Right lobe of liver (tissue), 6 donors: ENCODE measurements at regions not wholly inside any gene's neighbourhood (a gene's known extent, or its start where the extent isn't known, plus 50 kb on each side); places are given as distances from the start of the nearest gene placed in this dataset.
A peak's percentile ranks its signal among the peaks of the same experiment; 100 is the strongest.

ENCODE experiments used
- ATAC-seq, 4 donors: fragments of 200-7000 bp; cut with Tn5 transposase; one replicate each; pipeline ENCODE4 v1.9.1; 2020; ENCODE audit warnings: mild to moderate bottlenecking in 4 of 4, moderate library complexity in 4 of 4
- DNase-seq, 3 donors: peaks; one replicate each; pipeline ENCODE4 v3.0.0-alpha.2; 2020
- H3K27ac ChIP-seq, 3 donors: fragments of 200-600 bp; one replicate each; pipeline ENCODE4 v1.8.0; 2022
- H3K27me3 ChIP-seq, 2 donors: fragments of 200-600 bp; one replicate each; pipeline ENCODE4 v1.8.0; 2022
- H3K36me3 ChIP-seq, 4 donors: fragments of 200-600 bp; sonication (generic) in 1 of 4; one replicate each; pipeline versions ENCODE4 v1.5.1 to v1.8.0; 2017 to 2022; ENCODE audit warnings: control low read depth in 1 of 4
- H3K4me1 ChIP-seq, 4 donors: fragments of 200-600 bp; sonication (generic) in 1 of 4; one replicate each; pipeline versions ENCODE4 v1.5.1 to v1.8.0; 2017 to 2022; ENCODE audit warnings: control low read depth in 1 of 4
- H3K4me3 ChIP-seq, 3 donors: fragments of 200-600 bp; one replicate each; pipeline ENCODE4 v1.8.0; 2022
- H3K9me3 ChIP-seq, 4 donors: fragments of 200-600 bp; sonication (generic) in 1 of 4; one replicate each; pipeline versions ENCODE4 v1.5.1 to v1.8.0; 2017 to 2022; ENCODE audit warnings: control low read depth in 1 of 4
- POLR2A ChIP-seq: fragments of 450-650 bp; IDR thresholded peaks from one replicate; pipeline ENCODE4 v1.6.1; 2017; ENCODE audit warnings: antibody characterized with exemption, mild to moderate bottlenecking
- WGBS: methylation state at CpG from one replicate; pipeline ENCODE4 v1.1.6; 2018; ENCODE audit warnings: low coverage, low lambda C conversion rate; ENCODE audit not compliant: insufficient coverage; ENCODE audit errors: missing lambda C conversion rate; 5-methylcytosine and 5-hydroxymethylcytosine counted together
- intact Hi-C, 2 donors: fragments of 100-400 bp; cut with DNase I; formaldehyde crosslinking; loops; one replicate each; pipeline versions ENCODE4 v1.11.2 to v1.14.1; 2022
- TF ChIP-seq, protein P1 (sequence below), 4 donors: fragments of 200-600 bp in 3 of 4; fragments of 450-650 bp in 1 of 4; IDR thresholded peaks; one replicate each; pipeline versions ENCODE4 v1.5.1 to v1.8.0; 2016 to 2022; ENCODE audit warnings: antibody characterized with exemption in 4 of 4, mild to moderate bottlenecking in 2 of 4
- donor health status: DM: no; HTN: yes; CAD: no.
- donor health status: DM: no; HTN: no; CAD: no.
- donor health status: DM: no; HTN: no; CAD: no.
- donor health status: DM: no; HTN: yes; CAD: no.
- donor health status: DM: no; HTN: yes; CAD: no.

DNA sequence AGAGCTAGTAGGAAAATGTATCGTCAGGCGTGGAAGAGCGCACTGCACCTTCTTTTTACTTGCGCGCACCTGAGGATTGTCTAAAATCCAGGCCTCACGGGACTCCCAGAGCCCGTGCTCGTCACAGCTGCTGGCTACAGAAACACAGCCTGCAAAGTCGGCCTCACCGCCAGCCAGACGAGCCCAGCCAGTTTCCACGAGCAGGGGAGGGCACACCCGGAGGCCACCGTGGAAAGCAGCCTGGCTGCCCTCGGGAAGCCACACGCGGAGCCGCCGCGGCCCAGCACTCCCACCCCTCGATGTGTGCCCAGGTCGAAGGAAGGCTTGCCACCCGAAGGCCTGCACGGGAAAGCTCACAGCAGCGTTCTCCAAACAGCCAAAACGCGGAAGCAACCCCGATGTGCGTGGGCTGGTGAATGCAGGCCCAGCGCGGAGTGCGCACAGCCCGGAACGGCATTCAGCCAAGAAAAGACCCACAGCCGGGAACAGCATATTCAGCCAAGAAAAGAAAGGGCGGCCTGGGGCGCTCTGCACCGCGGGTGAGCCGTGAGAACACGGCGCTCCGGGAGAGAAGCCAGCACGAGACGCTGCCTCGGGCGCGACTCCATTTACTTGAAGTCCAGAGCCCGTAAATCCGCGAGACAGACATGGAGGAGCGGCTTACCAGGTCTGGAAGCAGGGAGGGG, 53.9 kb upstream of the SALL3 start:
- DNase-seq (peak in 1 of 3 donors; percentile 37), ATAC-seq (no peak)
- intact Hi-C loops = no loop called here
- Histone ChIP-seq H3K27ac (no peak overlapping the region), H3K4me3 (no peak overlapping the region), H3K4me1 (no peaks in the 10 kb centered on the region), H3K27me3 (no peaks in the 10 kb centered on the region), H3K36me3 (no peaks in the 10 kb centered on the region), H3K9me3 (no peaks in the 10 kb centered on the region)
- 89% methylated on average over 29 of the region's 52 CpGs for WGBS
- TF ChIP-seq, protein P1, sequence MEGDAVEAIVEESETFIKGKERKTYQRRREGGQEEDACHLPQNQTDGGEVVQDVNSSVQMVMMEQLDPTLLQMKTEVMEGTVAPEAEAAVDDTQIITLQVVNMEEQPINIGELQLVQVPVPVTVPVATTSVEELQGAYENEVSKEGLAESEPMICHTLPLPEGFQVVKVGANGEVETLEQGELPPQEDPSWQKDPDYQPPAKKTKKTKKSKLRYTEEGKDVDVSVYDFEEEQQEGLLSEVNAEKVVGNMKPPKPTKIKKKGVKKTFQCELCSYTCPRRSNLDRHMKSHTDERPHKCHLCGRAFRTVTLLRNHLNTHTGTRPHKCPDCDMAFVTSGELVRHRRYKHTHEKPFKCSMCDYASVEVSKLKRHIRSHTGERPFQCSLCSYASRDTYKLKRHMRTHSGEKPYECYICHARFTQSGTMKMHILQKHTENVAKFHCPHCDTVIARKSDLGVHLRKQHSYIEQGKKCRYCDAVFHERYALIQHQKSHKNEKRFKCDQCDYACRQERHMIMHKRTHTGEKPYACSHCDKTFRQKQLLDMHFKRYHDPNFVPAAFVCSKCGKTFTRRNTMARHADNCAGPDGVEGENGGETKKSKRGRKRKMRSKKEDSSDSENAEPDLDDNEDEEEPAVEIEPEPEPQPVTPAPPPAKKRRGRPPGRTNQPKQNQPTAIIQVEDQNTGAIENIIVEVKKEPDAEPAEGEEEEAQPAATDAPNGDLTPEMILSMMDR (IDR thresholded peaks at IDR 0.05) = no peak
- no peak for TF ChIP-seq POLR2A

DNA sequence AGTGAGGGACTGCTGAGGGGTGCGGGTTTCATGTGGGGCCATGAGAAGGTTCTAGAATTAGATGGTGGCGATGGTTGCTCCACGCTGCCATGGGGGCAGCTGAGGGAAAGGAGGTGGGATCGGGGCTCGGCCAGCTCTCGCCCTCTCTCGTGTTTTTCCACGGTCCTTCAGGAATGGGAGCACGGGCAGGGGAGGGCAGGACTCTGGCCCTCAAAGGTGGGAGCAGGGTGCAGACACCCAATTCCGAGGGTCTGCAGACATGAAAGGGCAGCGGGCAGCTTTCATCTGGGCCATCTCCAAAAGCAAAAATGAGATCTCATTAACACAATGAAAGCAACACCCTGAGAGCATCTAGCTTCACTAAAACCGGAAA, 53.4 kb upstream of the SALL3 start:
- Histone ChIP-seq H3K27ac (no peak overlapping the region), H3K27me3 (no peaks in the 10 kb centered on the region), H3K4me3 (no peak overlapping the region), H3K9me3 (no peaks in the 10 kb centered on the region), H3K4me1 (no peaks in the 10 kb centered on the region), H3K36me3 (no peaks in the 10 kb centered on the region)
- 60% methylated on average over 2 of the region's 12 CpGs for WGBS
- TF ChIP-seq, protein P1 (IDR thresholded peaks at IDR 0.05) = no peak
- TF ChIP-seq POLR2A = no peak
- ATAC-seq (no peak), DNase-seq (peak in 1 of 3 donors; percentile 31)
- intact Hi-C loops = no loop called here

DNA sequence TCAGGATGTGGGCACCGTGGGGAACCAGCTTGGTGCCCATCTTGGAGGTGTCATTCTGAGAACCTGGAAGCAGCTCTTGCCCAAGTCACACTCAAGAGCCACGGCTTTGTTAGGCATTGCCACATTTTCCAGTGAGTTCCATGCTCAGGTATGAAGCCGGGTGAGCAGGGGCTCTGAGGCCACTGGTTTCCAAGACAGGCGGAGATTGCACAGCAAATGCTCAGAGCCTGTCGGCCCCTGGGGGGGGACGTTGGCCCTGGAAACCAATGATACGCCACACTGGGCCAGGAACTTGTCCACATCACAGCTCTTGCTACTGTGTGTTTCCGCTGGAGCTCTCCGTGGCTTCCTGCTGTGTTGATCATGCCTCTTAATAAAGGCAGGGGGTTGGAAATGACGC, 52.5 kb upstream of the SALL3 start:
- H3K36me3 ChIP-seq = no peaks in the 10 kb centered on the region
- no peak overlapping the region for H3K27ac ChIP-seq
- no peak for TF ChIP-seq POLR2A
- TF ChIP-seq, protein P1 (IDR thresholded peaks at IDR 0.05) = no peak
- no peaks in the 10 kb centered on the region for H3K9me3 ChIP-seq
- DNase-seq = peak in 1 of 3 donors; percentile 26
- intact Hi-C loops = no loop called here
- H3K4me1 ChIP-seq = no peaks in the 10 kb centered on the region
- no peaks in the 10 kb centered on the region for H3K27me3 ChIP-seq
- H3K4me3 ChIP-seq = no peak overlapping the region
- no peak for ATAC-seq
- 19% methylated on average over 2 of the region's 10 CpGs for WGBS

DNA sequence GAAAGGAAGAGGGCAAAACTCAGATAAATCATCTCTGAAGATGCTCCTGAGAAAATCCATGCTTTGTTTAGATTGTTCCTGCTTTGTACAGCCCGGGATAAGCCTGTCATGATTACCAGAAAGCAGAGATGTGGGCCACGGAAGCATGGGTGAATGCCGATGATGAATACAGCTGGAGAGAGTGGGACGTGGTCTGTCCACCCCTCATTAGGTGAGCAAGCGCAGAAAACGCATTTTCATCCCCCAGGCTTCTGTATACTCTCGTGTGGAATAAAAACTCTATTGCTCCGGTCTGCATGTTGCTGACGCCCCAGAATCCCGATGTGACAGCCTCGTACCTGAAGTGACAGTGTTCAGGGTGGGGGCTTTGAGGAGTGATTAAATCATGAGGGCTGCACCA, 52.0 kb upstream of the SALL3 start:
- intact Hi-C loops = no loop called here
- TF ChIP-seq POLR2A = no peak
- TF ChIP-seq, protein P1 (IDR thresholded peaks at IDR 0.05) = no peak
- ATAC-seq (no peak), DNase-seq (peak in 1 of 3 donors; percentile 14)
- 58% methylated on average over 10 of the region's 11 CpGs for WGBS
- Histone ChIP-seq H3K36me3 (no peaks in the 10 kb centered on the region), H3K27ac (no peak overlapping the region), H3K27me3 (no peaks in the 10 kb centered on the region), H3K9me3 (no peaks in the 10 kb centered on the region), H3K4me3 (no peak overlapping the region), H3K4me1 (no peaks in the 10 kb centered on the region)

DNA sequence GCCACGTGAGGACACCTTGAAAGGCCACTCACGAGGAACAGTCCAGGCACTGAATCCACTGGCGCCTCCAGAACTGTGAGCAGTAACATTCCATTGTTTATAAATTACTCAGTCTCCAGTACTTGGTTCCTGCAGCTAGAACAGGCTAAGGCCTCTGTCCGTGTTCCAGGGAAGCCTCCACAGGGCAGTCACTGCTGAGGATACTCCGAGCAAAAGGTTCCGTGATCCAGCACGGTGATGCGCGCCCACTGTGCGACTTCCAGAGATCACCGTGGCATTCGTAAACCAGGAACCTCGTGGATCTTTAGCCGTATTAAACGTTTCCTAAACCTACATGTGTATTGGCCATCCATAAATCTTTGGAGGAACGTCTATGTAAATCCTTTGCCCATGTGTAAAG, 51.5 kb upstream of the SALL3 start:
- no peak for TF ChIP-seq POLR2A
- TF ChIP-seq, protein P1 (IDR thresholded peaks at IDR 0.05) = no peak
- ATAC-seq = no peak
- Histone ChIP-seq H3K27ac (no peak overlapping the region), H3K36me3 (no peaks in the 10 kb centered on the region), H3K9me3 (no peaks in the 10 kb centered on the region), H3K27me3 (no peaks in the 10 kb centered on the region), H3K4me1 (no peaks in the 10 kb centered on the region), H3K4me3 (no peak overlapping the region)
- WGBS = 70% methylated on average over 13 of the region's 16 CpGs
- intact Hi-C loops = no loop called here
- peak in 1 of 3 donors; percentile 10 for DNase-seq
